ENCODE measurements at regions not wholly inside any gene's neighbourhood (a gene's known extent, or its start where the extent isn't known, plus 50 kb on each side); places are given as distances from the start of the nearest gene placed in this dataset.

DNA sequence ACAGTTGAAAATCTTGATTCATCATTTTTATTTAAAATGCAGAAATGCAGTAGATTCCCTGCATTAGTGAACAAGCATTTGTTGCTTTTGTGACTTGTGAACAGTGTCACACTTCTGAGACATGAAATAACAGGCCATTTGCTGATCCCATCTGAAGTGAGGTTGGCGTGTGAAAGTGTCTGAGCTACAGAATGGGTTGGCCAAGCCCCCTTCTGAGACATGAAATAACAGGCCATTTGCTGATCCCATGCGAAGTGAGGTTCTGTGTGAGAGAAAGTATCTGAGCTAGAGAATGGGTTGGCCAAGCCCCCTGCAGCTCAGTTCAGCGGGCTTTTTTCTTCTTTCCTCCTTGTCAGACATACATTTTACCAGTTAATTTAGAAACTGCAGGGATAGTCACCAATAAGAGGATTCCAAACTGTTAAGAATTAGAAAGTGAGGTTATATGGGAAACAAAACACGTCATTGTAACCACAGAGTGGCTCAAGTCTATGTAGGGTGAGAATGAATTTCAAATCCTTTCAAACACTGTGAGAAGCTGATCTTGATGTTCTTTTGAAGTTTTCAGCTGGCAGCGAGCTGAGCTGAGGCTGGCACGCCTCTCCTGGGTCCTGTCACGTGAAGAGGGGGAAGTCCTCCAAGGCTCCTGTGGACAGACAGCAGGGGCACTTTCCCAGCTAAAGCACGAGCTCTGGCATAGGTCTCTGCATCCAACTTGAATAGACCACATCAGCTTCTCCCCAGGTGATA, 339.2 kb upstream of the SALL3 start:
- ChIA-PET POLR2A (no interaction called here), CTCF (no interaction called here)

DNA sequence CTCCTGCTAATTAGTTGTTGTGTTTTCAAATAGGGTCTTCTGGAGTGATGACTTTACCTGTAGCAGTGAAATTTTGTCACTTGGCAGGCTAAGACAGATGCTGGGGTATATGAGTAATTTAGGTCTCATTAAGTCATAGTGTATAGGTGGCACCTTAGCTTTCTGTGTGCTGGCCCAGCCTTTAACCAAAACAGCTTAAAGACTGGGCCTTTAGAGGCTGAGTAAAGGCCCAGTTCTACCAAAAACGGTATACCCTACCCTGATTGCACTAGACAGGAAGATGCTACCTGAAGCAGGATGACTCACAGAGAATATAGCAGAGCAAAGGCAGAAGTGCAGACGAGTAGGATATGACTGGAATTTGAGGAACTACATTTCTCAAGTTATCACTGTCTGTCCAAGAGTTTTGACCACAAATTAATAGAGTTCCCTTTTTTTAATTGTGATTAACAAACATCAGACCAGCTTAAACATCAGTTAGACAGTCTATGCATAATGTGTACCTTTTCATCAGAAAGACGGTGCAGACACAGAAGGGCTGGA, 337.9 kb upstream of the SALL3 start:
- CTCF ChIA-PET = no interaction called here
- POLR2A ChIA-PET = no interaction called here

DNA sequence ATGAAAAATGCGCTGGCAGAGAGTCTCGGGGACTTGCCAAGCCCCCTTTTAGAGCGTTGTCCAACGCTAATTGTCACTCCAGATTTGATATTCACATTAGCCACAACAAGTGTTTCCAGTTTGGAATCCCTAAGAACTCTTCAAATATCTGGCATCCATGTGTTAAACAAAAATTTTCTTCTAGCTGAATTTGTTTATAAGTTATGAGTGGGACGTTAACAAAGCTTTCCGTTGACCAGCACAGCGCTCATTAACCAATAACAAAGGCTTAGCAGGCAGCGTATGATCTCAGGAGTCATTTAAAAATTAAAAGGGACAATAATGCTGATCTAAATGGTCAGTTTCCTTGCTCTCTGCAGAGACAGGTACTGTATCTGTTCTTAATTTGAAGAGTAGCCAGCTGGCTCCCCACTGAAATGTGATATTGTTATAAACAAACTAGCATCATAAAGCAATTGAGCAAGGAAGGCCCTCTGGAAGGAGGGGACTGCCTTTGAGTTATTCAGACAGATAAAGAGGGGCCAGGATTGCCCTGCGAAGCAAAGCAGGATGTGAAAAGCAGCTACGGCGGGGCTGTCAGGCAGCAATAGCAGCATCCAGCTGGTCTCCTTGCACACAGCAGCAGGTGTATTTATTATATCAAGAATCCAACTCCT, 337.2 kb upstream of the SALL3 start:
- ChIA-PET CTCF (no interaction called here), POLR2A (no interaction called here)

DNA sequence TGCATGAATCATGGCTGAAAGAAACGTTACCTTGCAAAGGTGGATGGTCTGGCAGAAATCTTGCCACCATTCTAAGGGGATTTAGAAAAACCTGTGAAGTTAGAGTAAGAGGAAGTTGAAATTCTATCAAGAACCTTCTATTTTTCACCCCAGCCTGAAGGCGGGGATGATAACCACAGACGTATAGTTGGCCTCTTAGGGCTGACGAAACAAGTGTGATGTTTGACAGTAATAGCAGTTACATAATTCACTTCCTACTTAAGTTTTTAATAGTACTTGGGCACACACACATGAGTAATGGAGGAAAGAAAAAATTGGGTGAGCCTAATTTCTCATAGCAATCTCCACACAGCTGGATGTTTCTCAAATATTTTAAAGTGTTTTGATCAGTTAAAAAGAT, 336.6 kb upstream of the SALL3 start:
- ChIA-PET CTCF (no interaction called here), POLR2A (no interaction called here)

DNA sequence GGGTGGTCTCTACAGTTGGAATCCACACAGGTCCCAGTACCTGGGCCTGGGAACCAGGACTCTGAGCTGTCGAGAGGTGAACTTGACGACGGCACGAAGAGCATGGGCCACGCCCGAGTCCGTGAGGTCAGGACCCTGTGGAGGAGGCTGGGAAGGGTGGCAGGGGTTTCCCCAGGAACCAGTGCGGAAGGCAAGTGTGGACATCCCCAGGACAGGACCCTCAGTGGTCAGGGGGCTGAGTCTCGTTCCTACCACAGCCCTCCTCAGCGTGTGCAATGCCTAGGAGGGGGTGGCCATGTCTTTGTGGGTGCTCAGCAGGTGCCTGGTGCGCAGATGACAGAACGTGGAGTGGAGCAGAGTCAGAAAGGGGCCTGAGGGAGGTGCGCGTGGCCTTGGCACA, 335.6 kb upstream of the SALL3 start:
- ChIA-PET POLR2A (no interaction called here), CTCF (no interaction called here)

DNA sequence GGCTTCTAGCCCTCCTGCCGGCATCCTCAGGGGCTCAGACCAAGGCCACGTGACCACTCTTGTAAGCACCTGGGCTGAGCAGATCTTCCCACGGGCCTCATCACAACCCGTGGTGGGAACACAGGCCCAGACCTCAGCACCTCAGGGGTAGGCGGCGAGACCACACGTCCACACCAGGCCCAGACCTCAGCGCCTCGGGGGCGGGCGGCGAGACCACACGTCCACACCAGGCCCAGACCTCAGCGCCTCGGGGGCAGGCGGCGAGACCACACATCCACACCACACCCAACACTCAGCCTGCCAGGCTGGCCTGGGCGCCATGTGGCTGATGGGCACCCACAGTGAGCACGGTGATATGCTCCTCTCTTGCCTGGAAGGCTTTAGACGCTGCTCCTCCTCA, 334.4 kb upstream of the SALL3 start:
- ChIA-PET POLR2A (no interaction called here), CTCF (no interaction called here)

DNA sequence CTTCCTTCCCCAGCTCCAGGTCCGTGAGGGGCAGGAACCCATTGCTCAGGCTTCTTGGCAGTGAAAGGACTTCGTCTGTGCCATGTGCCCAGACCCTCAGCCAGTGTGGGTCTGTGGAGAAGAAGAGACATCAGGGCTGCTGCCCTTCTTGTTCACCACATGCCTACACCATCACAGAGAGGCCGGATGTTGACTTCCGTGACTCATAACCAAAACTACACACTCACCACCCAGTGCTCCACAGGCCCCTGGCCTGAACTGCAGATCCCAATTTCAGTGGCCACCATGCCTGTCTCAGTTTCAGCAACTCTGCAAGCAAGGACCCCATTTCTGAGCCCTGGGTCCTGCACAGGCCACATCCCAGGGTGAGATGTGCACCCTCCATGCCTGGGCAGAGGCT, 332.6 kb upstream of the SALL3 start:
- POLR2A ChIA-PET = no interaction called here
- CTCF ChIA-PET = no interaction called here

DNA sequence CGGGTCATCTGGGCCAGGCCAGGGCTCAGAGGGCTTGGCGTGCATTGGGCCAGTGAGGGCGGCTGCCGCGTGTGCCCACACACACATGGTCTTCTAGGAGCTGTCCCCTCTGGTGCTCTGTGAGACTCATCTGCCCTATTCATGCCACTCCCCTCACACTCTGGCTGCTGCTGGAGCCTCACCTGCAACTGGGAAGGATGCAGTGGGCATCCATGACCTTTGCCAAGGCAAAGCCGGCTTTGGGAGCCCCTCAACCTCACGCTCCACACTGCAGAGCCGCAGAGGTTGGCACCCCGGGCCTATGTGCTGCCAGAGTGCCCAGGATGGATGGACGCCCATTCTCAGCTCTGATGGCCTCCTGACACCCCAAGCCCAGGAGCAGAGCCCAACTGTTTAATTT, 330.2 kb upstream of the SALL3 start:
- CTCF ChIA-PET = no interaction called here
- POLR2A ChIA-PET = no interaction called here

DNA sequence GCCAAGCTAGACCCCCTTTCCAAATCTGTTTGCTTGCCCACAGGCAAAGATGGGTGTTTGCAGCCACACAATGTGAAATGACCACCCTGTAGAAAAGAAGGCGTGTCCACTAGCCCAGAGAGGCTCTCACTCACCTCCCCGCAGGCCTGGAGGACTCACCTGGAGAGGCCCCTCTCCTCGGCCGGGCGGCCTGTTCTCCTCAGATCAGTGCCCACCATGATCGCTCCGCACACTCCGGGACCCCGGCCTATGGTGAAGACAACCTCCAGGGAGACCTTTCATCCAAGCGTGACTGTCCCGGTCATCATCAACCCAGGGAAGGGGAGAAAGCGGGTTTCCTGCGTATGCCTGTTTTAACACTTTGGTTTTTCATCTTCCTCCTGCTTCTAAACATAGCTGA, 328.7 kb upstream of the SALL3 start:
- CTCF ChIA-PET = interaction anchor here (0.7 kb wide), 1 partner anchor 219 kb away, joined by 4 read pairs; no protein-coding TSS in a partner anchor

DNA sequence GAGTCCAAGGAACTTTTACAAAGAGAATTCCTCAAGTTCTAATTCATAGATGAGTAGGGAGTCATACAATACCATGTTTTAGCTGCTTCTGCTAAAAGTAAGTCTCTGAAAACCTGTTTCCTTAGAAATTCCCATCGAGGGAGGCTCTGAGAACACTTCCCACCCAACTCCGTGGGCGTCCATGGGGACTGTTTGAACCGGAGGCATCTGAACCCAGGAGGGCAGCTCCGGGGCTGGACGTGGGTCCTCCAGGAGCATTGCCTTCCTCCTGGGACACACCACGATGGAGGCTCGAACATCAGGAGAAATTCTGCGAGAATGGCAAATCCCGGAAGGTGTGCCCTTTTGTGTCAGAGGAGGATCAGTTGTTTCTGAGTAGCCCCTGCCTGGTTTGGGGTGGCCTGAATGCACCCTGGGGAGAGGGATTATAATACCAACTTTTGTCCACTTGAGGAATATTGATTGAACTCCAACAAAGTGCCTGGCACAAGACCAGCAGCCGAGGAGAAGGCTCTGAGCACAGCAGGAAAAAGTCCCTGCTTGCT, 327.5 kb upstream of the SALL3 start:
- CTCF ChIA-PET = interaction anchor here (0.7 kb wide), 1 partner anchor 133 kb away, joined by 3 read pairs; no protein-coding TSS in a partner anchor
- POLR2A ChIA-PET = no interaction called here

More for the DNA sequence above, 328.7 kb upstream of the SALL3 start:
- POLR2A ChIA-PET = no interaction called here

DNA sequence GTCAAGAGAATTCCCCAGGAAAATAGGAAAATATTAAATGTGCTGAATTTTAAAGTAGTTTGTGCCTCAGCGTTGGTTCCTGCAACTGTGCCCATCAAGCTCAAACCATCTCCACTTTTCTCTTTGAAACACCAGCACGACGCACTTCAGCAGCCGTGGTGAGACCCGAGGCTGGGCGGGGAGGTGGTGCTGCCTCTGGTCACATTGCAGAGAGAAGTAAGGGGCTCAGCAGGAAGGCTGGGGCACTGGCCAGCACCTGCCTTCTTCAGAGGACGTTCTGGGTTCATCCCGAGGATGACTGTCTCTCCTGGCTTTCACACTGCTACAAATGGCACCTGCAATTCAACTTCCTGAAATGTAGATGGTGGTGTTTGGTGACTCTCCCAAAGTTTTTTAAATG, 323.7 kb upstream of the SALL3 start:
- CTCF ChIA-PET = no interaction called here
- POLR2A ChIA-PET = no interaction called here

DNA sequence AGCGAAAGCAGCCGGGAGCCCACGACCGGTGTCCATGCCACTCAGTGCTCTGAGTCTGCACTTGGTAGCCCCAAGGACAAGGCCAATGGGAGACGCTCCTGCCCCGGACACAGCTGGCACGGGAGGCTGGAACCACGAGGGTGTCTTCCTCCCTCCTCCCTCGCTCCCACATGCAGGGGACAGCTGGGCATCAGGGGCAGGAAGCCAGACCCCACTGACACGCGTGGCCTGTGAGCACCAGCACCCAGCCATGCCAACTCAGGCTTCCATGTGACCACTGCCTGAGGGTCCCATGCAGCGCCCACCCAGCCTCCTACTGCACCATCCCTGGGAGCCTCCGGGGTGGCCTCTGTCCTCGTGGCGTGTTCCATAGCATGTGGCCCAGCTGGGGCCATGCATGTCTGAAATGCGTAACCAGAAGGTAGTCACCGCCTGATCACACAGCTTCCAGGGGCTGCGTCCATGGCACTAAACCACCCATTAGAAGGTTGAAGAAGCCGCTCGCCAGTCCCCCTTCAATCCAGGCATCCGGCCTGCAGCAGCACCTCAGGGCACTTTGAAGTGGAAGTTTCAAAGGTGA, 323.2 kb upstream of the SALL3 start:
- CTCF ChIA-PET = no interaction called here
- POLR2A ChIA-PET = no interaction called here

DNA sequence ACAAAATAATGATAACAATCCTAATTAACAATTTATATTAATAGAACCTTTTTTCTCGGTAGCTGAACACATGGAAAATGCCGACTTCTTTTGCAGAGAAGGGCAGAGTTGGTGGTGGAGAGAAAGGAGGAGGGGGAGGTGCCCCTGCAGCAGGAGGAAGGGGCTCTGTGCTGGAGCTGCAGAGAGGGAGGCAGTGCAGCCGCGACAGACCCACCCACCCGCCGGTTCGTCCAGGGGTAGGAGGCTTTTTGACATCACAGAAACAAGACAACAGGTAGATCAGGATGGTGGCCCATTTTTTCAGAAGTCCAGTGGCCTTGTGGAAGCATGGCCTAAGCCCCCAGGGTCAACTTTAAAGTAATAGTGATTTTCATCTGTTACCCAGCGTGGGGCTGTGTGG, 321.1 kb upstream of the SALL3 start:
- CTCF ChIA-PET = no interaction called here
- POLR2A ChIA-PET = no interaction called here

DNA sequence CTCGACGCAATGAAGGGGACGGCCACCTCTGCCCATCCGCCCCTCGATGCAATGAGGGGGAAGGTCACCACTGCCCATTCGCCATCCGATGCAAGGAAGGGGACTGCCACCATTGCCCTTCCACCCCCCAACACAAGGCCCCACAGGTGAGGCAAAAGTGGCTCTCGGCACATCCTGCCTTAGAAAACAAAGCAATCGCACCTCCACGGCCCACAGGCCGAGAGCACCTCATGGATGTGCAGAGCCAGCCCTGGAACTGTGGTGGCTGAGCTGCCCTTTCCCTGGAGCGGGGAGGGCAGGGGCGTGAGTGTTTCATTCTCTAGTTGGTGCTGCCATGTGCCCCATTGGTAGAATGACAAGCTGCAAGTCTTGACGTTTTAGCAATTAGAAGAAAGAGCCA, 320.6 kb upstream of the SALL3 start:
- POLR2A ChIA-PET = no interaction called here
- CTCF ChIA-PET = no interaction called here

DNA sequence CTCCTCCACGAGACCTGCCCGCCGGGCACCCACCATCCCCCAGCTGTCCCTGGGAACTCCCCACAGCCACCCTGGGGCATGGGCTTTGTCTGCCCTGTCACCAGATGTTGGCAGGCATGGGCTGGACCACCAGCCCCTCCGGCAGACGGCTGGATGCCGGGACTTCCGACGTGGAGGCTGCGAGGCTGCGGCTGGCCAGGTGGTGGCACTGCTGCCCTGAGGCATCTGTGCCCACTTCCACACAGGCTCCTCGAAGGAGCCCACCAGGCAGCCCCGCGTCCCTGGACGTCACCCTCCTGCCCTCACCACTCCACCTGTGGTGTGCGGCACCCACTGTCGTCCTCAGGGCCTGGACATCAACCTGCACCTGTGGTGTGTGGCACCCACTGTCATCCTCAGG, 319.9 kb upstream of the SALL3 start:
- ChIA-PET CTCF (no interaction called here), POLR2A (no interaction called here)

DNA sequence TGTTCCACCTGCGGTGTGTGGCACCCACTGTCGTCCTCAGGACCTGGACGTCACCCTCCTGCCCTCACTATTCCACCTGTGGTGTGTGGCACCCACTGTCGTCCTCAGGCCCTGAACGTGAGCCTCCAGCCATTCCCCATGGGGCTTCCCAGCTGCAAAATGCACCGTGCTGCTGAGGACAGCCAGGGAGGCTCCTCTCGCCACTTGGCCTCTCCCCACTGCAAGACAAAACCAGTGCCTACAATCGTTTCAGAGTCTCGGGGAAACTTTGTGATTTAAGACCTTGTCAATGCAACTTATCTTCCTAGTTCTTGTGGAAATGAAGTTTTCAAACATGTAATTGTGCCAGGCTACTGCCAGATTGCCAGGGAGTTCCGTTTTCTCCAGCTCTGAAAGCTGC, 319.3 kb upstream of the SALL3 start:
- POLR2A ChIA-PET = no interaction called here
- CTCF ChIA-PET = no interaction called here

DNA sequence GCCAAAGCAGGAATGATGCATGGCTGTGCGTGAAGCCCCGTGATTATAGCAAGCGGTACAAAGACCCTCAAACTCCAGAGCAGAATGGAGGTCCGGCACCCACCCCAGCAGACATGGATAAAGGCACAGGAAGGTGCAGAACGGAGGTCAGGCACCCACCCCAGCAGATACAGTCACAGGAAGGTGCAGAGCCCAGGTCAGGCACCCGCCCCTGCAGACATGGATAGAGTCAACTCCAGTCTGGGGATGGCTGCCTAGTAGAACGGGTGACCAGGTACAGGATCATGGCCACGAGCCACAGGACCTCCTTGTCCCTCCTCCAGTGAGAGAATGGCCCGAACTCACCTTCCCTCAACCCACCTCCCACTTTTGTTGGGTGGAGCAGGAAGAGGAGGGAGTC, 318.3 kb upstream of the SALL3 start:
- POLR2A ChIA-PET = no interaction called here

DNA sequence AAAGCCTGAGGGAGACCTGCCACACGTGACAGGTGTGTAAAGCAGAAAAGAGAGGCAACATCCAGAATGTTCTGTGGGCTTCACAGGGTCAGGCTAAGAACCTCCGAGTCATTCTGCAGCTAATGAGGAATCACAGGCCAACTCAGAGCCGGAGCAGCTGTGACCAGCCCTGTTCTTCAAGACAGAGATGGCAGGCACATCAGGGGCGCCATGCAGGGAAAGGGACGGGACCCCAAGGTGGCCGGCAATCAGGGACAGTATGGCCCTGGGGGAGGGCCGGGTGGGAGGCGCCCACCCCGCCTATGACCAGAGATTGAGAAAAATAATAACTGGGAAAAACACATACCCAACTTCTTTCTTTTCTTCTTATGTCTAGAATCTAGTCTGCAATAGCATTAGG, 316.7 kb upstream of the SALL3 start:
- ChIA-PET POLR2A (no interaction called here), CTCF (no interaction called here)

More for the DNA sequence above, 318.3 kb upstream of the SALL3 start:
- CTCF ChIA-PET = no interaction called here

DNA sequence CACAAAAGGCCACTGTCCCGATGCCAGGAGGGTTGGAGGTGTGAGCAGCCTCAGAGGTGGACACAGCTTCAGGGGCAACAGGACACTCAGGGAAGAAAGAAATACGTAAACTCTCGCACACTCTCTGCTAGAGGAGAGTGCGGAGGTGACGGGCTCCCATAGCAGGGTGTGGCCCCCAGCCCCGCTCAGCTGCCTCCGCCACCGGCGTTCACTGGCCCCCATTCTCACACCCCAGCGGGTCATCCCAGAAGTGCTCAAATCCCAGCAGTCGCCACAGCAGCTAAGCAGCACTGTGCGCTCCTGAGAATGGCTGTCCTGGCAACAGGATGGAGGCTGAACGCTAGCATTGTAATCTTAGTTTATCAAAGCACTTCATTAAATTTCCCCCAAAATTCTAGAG, 315.6 kb upstream of the SALL3 start:
- ChIA-PET CTCF (no interaction called here), POLR2A (no interaction called here)

DNA sequence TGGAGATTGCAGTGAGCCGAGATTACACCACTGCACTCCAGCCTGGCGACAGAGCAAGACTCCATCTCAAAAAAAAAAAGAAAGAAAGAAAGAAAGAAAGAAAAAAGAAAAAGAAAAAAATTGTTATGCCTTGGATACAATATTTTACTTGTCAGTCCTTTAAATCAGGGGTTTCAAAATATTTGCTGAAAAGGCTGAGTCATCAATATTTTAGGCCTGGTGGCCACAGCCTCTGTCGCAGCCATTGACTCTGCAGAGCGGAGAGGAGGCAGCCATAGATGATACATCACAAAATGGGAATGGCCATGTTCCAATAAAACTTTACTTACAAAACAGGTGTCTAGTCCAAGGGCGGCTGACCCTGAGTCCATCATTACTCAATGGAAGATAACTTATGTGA, 314.8 kb upstream of the SALL3 start:
- ChIA-PET CTCF (no interaction called here), POLR2A (no interaction called here)

DNA sequence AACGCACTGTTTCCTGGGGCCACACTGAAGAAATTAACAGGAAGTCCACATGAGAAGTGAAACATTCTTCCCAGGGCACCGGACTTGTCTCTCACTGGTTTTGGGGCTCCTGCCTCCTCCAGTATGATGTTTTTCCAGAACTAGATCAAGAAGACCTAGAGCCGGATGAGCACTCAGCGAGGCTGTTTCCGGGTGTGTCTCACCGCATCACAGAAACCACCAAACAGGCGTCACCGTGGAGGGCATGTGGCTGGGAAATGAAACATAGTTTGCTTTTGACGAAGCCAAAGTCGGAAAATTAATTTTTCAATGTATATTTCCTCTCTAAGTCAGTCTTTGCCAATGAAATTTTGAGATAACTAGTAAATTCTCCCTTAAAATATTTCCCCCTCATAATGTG, 314.0 kb upstream of the SALL3 start:
- CTCF ChIA-PET = no interaction called here
- POLR2A ChIA-PET = no interaction called here
